ENCODE measurements at regions not wholly inside any gene's neighbourhood (a gene's known extent, or its start where the extent isn't known, plus 50 kb on each side); places are given as distances from the start of the nearest gene placed in this dataset.

GRCh38 chr10:31648966-31649365, 279.7 kb downstream of the ARHGAP12 start:
- Histone ChIP-seq H3K4me1 (no peaks in the 10 kb centered on the region), H3K4me3 (no peak overlapping the region), H3K27ac (no peak overlapping the region), H3K36me3 (no peaks in the 10 kb centered on the region), H3K9me3 (no peaks in the 10 kb centered on the region), H3K27me3 (no peaks in the 10 kb centered on the region)
- intact Hi-C loops (cut with DNase I): no loop called here
- no peak for TF ChIP-seq CTCF (IDR thresholded peaks at IDR 0.05)
- ATAC-seq: no peak
- no peak for DNase-seq

GRCh38 chr10:31647861-31648260, 280.8 kb downstream of the ARHGAP12 start:
- no peak for DNase-seq
- no peak overlapping the region for H3K4me3 ChIP-seq
- no peaks in the 10 kb centered on the region for H3K27me3 ChIP-seq
- TF ChIP-seq CTCF (IDR thresholded peaks at IDR 0.05): no peak
- H3K9me3 ChIP-seq: no peaks in the 10 kb centered on the region
- no peaks in the 10 kb centered on the region for H3K36me3 ChIP-seq
- H3K27ac ChIP-seq: no peak overlapping the region
- no peaks in the 10 kb centered on the region for H3K4me1 ChIP-seq
- ATAC-seq: no peak
- intact Hi-C loops (cut with DNase I): no loop called here

- DNase-seq (no peak), ATAC-seq (no peak)
- Histone ChIP-seq H3K27me3 (no peaks in the 10 kb centered on the region), H3K4me3 (no peak overlapping the region), H3K9me3 (peaks cover 0 to 2% of the 10 kb centered on the region in 2 donors), H3K4me1 (no peaks in the 10 kb centered on the region), H3K27ac (no peak overlapping the region), H3K36me3 (no peaks in the 10 kb centered on the region)
- intact Hi-C loops (cut with DNase I): no loop called here
- TF ChIP-seq CTCF (IDR thresholded peaks at IDR 0.05): no peak
Measured at GRCh38 chr10:31646519-31646918, 282.1 kb downstream of the ARHGAP12 start.

- no peak overlapping the region for H3K4me3 ChIP-seq
- no peaks in the 10 kb centered on the region for H3K4me1 ChIP-seq
- H3K27ac ChIP-seq: no peak overlapping the region
- H3K9me3 ChIP-seq: peaks cover 0 to 2% of the 10 kb centered on the region in 2 donors
- no peak for ATAC-seq
- no peak for TF ChIP-seq CTCF (IDR thresholded peaks at IDR 0.05)
- intact Hi-C loops (cut with DNase I): no loop called here
- no peaks in the 10 kb centered on the region for H3K36me3 ChIP-seq
- no peaks in the 10 kb centered on the region for H3K27me3 ChIP-seq
- no peak for DNase-seq
Measured at GRCh38 chr10:31645786-31646185, 282.8 kb downstream of the ARHGAP12 start.

GRCh38 chr10:31644931-31645633, 283.5 kb downstream of the ARHGAP12 start:
- DNase-seq: no peak
- intact Hi-C loops (cut with DNase I): no loop called here
- TF ChIP-seq CTCF (IDR thresholded peaks at IDR 0.05): no peak
- Histone ChIP-seq H3K36me3 (no peaks in the 10 kb centered on the region), H3K27ac (no peak overlapping the region), H3K9me3 (peaks cover 0 to 2% of the 10 kb centered on the region in 2 donors), H3K4me1 (no peaks in the 10 kb centered on the region), H3K27me3 (no peaks in the 10 kb centered on the region), H3K4me3 (no peak overlapping the region)
- no peak for ATAC-seq
